Breast epithelium (tissue), 3 donors: ENCODE measurements at regions not wholly inside any gene's neighbourhood (a gene's known extent, or its start where the extent isn't known, plus 50 kb on each side); places are given as distances from the start of the nearest gene placed in this dataset.

Source experiments
- CTCF ChIP-seq, 3 donors: fragments of 450-650 bp; IDR thresholded peaks; one replicate each; pipeline ENCODE4 v1.5.1; 2016 to 2017; ENCODE audit warnings: antibody characterized with exemption in 3 of 3, mild to moderate bottlenecking in 3 of 3, moderate library complexity in 3 of 3
- POLR2A ChIP-seq: fragments of 450-650 bp; IDR thresholded peaks from one replicate; pipeline ENCODE4 v1.6.1; 2016; ENCODE audit warnings: antibody characterized with exemption, mild to moderate bottlenecking, moderate library complexity
- POLR2AphosphoS5 ChIP-seq, 3 donors: sonication (generic); formaldehyde crosslinking; IDR thresholded peaks; one replicate each; pipeline ENCODE4 v1.6.1; 2017; ENCODE audit warnings: antibody characterized with exemption in 3 of 3

- no peak for TF ChIP-seq CTCF (IDR thresholded peaks at IDR 0.05)
- TF ChIP-seq POLR2AphosphoS5 (IDR thresholded peaks at IDR 0.05): no peak
- no peak for TF ChIP-seq POLR2A
Observed at GRCh38 chr12:93977081-93977480, 171.3 kb upstream of the PLXNC1 start.
